GM23338 (cell line): ENCODE measurements at regions not wholly inside any gene's neighbourhood (a gene's known extent, or its start where the extent isn't known, plus 50 kb on each side); places are given as distances from the start of the nearest gene placed in this dataset.

Source experiments
- ATAC-seq: fragments of 200-7000 bp; cut with Tn5 transposase; 3 replicates; pipeline ENCODE4 v1.9.1; 2020
- DNase-seq: peaks from one replicate; pipeline ENCODE4 v3.0.0-alpha.2; 2015; ENCODE audit warnings: low spot score
- H2AFZ ChIP-seq: fragments of 200-600 bp; sonication (generic); 2 replicates; pipeline ENCODE4 v1.8.0; 2016; ENCODE audit warnings: antibody characterized with exemption, mild to moderate bottlenecking, moderate library complexity
- H3F3A ChIP-seq: fragments of 200-600 bp; sonication (generic); replicated peaks from 2 replicates; pipeline ENCODE4 v1.8.0; 2017; ENCODE audit warnings: antibody characterized with exemption, mixed run types, low read depth
- H3K27ac ChIP-seq: fragments of 200-600 bp; sonication (generic); 2 replicates; pipeline ENCODE4 v1.6.1; 2016; ENCODE audit warnings: low read depth
- H3K27me3 ChIP-seq: fragments of 200-600 bp; sonication (generic); 2 replicates; pipeline ENCODE4 v1.8.0; 2016; ENCODE audit warnings: mild to moderate bottlenecking, mixed run types, moderate library complexity; ENCODE audit not compliant: insufficient read depth
- H3K36me3 ChIP-seq: fragments of 200-600 bp; sonication (generic); 2 replicates; pipeline ENCODE4 v1.8.0; 2016; ENCODE audit warnings: mild to moderate bottlenecking; ENCODE audit not compliant: insufficient read depth
- H3K4me1 ChIP-seq: fragments of 200-600 bp; sonication (generic); 2 replicates; pipeline ENCODE4 v1.8.0; 2016; ENCODE audit warnings: mild to moderate bottlenecking, moderate library complexity; ENCODE audit not compliant: insufficient read depth
- H3K4me2 ChIP-seq: fragments of 200-600 bp; sonication (generic); 2 replicates; pipeline ENCODE4 v1.7.1; 2017; ENCODE audit warnings: mixed run types
- H3K4me3 ChIP-seq: fragments of 200-600 bp; sonication (generic); 2 replicates; pipeline ENCODE4 v1.6.1; 2016; ENCODE audit warnings: mixed run types
- H3K79me2 ChIP-seq: fragments of 200-600 bp; sonication (generic); replicated peaks from 2 replicates; pipeline ENCODE4 v1.8.0; 2017; ENCODE audit warnings: mild to moderate bottlenecking; ENCODE audit not compliant: insufficient read depth
- H3K9me2 ChIP-seq: fragments of 200-600 bp; sonication (generic); 2 replicates; pipeline ENCODE4 v1.8.0; 2017; ENCODE audit not compliant: insufficient read depth
- H4K20me1 ChIP-seq: fragments of 200-600 bp; sonication (generic); replicated peaks from 2 replicates; pipeline ENCODE4 v1.8.0; 2017; ENCODE audit warnings: mild to moderate bottlenecking; ENCODE audit not compliant: insufficient read depth
- H3K27ac Mint-ChIP-seq: 2 replicates; pipeline ENCODE4 v1.8.0; 2020; ENCODE audit warnings: inconsistent platforms, mild to moderate bottlenecking, moderate library complexity, mixed read lengths
- H3K27me3 Mint-ChIP-seq: 3 replicates; pipeline ENCODE4 v1.8.0; 2022; ENCODE audit warnings: low read depth, mild to moderate bottlenecking, moderate library complexity, mixed read lengths, inconsistent platforms; ENCODE audit not compliant: insufficient read depth, poor library complexity
- H3K36me3 Mint-ChIP-seq: 3 replicates; pipeline ENCODE4 v1.8.0; 2021; ENCODE audit warnings: low read depth, mild to moderate bottlenecking, inconsistent platforms, moderate library complexity, mixed read lengths
- H3K4me1 Mint-ChIP-seq: 3 replicates; pipeline ENCODE4 v1.8.0; 2020; ENCODE audit warnings: mild to moderate bottlenecking, inconsistent platforms, mixed read lengths
- H3K4me3 Mint-ChIP-seq: 3 replicates; pipeline ENCODE4 v1.8.0; 2021; ENCODE audit warnings: moderate library complexity, mild to moderate bottlenecking, inconsistent platforms, mixed read lengths
- H3K9me3 Mint-ChIP-seq: 3 replicates; pipeline ENCODE4 v1.8.0; 2020; ENCODE audit warnings: moderate library complexity, mild to moderate bottlenecking, inconsistent platforms, mixed read lengths
- CTCF ChIP-seq, 2 experiments: fragments of 200-600 bp in 1 of 2; sonication (generic) in 1 of 2; conservative IDR thresholded peaks; 2 replicates each; pipeline versions ENCODE4 v1.5.1 to v1.6.1; 2016 to 2017; ENCODE audit warnings: antibody characterized with exemption in 2 of 2, low read depth in 2 of 2, mild to moderate bottlenecking in 2 of 2, moderate library complexity in 1 of 2
- EZH2 ChIP-seq: fragments of 200-600 bp; sonication (generic); IDR thresholded peaks from one replicate; pipeline ENCODE4 v1.8.0; 2017; ENCODE audit warnings: antibody characterized with exemption, mild to moderate bottlenecking, low read depth; ENCODE audit not compliant: unreplicated experiment
- ZNF114 ChIP-seq: fragments of 250-450 bp; sonication (Bioruptor Pico); IDR thresholded peaks from 2 replicates; pipeline ENCODE4 v1.5.0; 2020; ENCODE audit warnings: mild to moderate bottlenecking, moderate library complexity
- ZNF331 ChIP-seq: fragments of 250-450 bp; sonication (Bioruptor Pico); IDR thresholded peaks from 2 replicates; pipeline ENCODE4 v1.5.0; 2020; ENCODE audit warnings: low read depth, mild to moderate bottlenecking, moderate library complexity
- ZNF462 ChIP-seq: fragments of 250-450 bp; sonication (Bioruptor Pico); IDR thresholded peaks from 2 replicates; pipeline ENCODE4 v1.5.0; 2020; ENCODE audit warnings: mild to moderate bottlenecking, moderate library complexity
- TF ChIP-seq, protein P1 (sequence below): IDR thresholded peaks from 2 replicates; pipeline ENCODE4 v1.6.1; 2016; ENCODE audit warnings: antibody characterized with exemption

DNA sequence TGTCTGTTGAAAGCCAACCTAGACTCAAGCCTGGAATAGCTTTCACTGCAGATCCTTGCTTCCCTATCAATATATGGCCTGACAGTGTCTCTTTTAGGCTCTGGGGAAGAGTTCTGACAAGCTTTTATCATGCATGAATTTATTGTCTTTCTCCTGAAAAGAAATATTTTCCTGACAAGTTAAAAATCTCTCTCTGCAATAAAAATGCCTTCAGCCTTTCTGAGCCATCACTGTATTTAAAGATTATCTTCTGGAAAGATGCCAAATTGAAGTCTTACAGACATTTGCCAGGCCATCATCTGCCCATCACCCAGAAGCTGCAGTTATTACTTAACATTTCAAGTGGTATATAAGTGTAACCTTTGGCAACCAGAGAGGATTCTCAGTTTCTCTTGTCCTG lies 88.1 kb upstream of the HTR1A start:
- Histone ChIP-seq H3K27ac (no peak overlapping the region), H3K4me2 (no peak overlapping the region), H3K36me3 (0 out of 2 replicates have a peak, but pooled peaks cover 6% of the 10 kb centered on the region), H3K79me2 (no peaks in the 10 kb centered on the region), H2AFZ (no peak overlapping the region), H4K20me1 (no peaks in the 10 kb centered on the region), H3K27me3 (no peaks in the 10 kb centered on the region), H3K4me3 (no peak overlapping the region), H3K4me1 (no peaks in the 10 kb centered on the region), H3F3A (no peaks in the 10 kb centered on the region), H3K9me2 (no peaks in the 10 kb centered on the region)
- no peak for DNase-seq
- no peak overlapping the region for H3K27ac Mint-ChIP-seq
- H3K4me1 Mint-ChIP-seq, result no peaks in the 10 kb centered on the region
- no peak for ATAC-seq
- peaks cover 11% of the 10 kb centered on the region; the same call in 2 of the 3 replicates for H3K36me3 Mint-ChIP-seq
- TF ChIP-seq, protein P1, sequence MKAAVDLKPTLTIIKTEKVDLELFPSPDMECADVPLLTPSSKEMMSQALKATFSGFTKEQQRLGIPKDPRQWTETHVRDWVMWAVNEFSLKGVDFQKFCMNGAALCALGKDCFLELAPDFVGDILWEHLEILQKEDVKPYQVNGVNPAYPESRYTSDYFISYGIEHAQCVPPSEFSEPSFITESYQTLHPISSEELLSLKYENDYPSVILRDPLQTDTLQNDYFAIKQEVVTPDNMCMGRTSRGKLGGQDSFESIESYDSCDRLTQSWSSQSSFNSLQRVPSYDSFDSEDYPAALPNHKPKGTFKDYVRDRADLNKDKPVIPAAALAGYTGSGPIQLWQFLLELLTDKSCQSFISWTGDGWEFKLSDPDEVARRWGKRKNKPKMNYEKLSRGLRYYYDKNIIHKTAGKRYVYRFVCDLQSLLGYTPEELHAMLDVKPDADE, result no peak
- TF ChIP-seq CTCF (conservative IDR thresholded peaks at IDR 0.05; ENCODE audit: low read depth in 2 of 2) (no peak), ZNF462 (no peak), ZNF331 (CRISPR knock-in tag) (no peak), ZNF114 (no peak), EZH2 (no peak)
- peaks cover 42% of the 10 kb centered on the region for H3K9me3 Mint-ChIP-seq
- H3K27me3 Mint-ChIP-seq, result peaks cover 3% of the 10 kb centered on the region
- no peak overlapping the region for H3K4me3 Mint-ChIP-seq
